ENCODE measurements at regions not wholly inside any gene's neighbourhood (a gene's known extent, or its start where the extent isn't known, plus 50 kb on each side); places are given as distances from the start of the nearest gene placed in this dataset.

DNA sequence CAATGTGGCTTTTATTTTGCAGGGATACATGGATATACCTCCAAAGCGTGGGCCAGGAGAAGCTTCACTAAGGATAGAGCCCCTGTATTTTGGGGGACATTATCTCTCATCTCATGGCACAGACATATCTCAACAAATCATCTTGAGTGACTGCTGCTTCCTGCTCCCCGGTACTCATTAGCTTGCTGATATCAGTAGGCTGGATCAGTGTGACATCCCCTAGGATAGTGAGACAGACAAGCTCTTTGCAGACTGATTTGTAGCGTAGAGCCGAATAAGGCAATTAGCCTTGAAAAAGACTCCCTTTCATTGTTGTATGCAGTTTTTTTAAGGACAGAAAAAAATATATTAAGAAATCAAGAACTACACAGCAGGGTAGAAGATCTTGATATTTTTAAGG, 237.7 kb upstream of the CDH9 start:
- no peak for DNase-seq

DNA sequence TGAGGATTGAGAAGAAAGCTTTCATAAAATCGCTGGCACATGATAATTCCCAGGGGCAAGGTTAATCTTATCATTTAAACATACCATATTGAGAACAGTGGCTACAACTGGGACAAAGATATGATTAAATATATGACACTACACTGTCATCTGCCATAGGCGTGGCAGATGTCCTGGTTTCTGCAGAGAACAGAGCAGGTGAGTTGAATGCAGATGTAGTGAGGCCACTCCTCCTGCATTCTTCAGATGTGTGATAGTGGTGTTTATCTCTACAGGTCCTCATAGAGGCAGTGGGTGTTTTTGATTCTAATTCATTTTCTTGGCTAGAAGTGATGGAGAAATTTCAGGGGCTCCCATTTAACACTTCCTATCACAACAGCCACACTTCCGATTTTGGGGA, 237.0 kb upstream of the CDH9 start:
- no peak for DNase-seq

DNA sequence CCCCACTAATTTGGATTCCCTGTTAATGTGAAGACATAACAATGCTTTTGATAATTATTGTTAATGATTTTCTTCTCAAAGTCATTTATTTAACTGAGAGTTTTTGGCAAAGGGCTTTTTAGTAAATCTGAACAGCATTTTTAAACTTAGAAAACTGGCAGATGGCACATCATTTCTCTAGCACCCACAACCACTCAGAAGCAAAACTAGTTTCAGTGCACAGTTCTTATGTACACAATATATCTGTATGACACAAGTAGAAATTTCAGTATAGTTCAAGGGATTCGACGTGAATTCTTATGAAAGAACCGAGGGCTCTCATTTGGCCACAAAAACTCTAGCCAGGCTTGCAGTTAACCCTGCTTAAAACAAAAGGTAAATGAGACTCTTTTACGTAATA, 231.4 kb upstream of the CDH9 start:
- no peak for DNase-seq

DNA sequence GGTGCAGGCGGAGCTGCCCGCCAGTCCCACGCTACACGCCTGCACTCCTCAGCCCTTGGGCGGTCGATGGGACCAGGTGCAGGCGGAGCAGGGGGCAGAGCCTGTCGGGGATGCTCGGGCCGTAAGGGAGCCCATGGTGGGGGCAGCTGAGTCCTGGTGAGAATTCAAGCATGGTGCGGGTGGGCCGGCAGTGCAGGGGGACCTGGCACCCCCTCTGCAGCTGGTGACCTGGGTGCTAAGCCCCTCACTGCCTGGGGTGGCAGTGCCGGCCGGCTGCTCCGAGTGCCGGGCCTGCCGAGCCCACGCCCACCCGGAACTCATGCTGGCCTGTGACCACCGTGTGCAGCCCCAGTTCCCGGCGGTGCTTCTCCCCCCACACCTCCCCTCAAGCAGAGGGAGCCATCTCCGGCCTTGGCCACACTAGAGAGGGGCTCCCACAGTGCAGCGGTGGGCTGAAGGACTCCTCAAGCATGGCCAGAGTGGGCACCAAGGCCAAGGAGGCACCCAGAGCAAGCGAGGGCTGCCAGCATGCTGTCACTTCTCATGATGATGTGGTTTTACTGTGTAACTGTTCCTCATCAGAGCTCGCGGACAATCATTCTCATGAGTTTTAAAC, 228.9 kb upstream of the CDH9 start:
- DNase-seq: no peak

DNA sequence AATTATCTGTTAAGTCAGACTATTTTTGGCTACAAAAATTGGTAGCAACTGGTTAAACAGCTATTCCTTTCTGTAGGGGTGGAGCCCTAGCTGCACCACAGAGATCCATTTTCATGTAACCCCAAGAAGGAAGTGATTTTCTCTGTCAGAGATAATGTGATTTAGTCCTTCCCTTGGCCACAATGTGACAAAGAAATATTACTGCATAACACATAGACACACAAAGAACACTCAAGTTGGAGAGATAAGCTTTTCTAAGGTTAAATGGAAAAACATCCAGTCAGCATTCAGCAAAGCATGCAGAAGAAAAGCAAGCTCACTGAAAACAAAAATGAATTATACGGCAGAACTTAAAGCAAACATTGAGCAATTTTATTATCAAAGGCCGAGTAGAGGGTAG, 227.8 kb upstream of the CDH9 start:
- peak; percentile 93 for DNase-seq

DNA sequence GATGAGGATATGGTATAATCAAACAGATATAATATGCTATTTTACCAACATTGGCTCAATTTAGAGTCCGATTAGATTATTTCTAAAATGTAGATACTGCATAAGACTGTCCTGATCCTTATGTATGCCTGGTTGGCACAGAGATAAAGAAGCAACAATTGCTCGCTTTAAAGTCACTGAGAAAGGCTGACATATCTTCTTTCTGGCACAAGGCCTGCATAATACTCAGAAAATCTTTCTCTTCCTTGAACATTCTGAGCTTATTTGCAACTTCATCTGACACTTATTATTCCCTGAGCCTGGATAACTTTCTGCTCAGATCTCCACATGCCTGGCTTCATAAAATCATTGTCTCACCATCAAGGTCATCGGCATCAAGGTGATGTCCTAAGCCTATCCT, 219.3 kb upstream of the CDH9 start:
- DNase-seq: no peak

DNA sequence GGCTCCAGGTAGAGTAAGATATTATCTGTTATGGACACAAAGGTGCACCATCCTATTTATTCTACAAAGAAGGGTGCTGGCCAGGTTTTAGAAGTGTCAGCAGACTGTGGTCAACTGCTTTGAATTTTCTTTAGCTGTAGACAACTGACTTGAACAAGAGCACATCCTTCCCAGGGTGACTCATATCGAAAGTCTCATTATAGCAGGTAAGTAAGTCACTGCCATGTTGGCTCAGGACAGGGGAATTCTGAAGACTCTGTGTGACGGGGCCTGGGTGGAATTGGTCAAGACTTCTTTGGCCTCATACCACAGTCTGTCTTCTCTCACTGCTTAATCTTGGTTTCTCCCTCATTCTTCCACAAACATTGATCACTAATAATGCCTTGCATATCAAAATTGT, 214.5 kb upstream of the CDH9 start:
- no peak for DNase-seq

DNA sequence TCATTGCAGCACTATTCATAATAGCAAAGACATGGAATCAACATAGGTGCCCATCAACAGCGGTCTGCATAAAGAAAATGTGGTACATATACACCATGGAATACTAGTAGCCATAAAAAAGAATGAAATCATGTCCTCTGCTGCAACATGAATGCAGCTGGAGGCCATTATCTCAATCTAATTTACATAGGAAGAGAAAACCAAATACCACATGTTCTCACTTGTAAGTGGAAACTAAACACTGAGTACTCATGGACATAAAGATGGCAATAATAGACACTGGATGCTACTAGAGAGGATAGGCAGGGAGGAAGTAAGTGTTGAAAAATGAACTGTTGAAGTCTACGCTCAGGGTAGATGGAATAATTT, 203.9 kb upstream of the CDH9 start:
- DNase-seq: peak; percentile 71

DNA sequence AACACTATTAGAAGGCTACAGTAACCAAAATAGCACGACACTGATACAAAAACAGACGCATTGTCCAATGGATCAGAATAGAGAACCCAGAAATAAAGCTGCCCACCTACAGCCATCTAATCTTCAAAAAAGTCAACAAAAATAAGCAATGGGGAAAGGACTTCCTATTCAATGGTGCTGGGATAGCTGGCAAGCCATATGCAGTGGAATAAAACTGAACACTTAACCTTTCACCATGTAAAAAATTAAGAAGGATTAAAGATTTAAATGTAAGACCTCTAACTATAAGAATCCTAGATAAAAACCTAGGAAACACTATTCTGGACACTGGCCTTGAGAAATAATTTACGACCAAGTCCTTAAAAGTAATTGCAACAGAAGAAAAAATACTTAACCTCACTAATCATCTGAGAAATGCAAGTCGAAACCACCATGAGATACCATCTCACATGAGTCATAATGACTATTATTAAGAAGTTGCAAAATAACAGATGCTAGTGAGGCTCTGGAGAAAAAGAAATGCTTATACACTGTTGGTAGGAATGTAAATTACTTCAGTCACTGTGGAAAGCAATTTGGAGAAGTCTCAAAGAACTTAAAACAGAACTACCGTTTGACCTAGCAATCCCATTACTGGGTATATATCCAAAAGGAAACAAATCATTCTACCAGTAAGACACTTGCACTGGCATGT, 203.3 kb upstream of the CDH9 start:
- peak; percentile 98 for DNase-seq

DNA sequence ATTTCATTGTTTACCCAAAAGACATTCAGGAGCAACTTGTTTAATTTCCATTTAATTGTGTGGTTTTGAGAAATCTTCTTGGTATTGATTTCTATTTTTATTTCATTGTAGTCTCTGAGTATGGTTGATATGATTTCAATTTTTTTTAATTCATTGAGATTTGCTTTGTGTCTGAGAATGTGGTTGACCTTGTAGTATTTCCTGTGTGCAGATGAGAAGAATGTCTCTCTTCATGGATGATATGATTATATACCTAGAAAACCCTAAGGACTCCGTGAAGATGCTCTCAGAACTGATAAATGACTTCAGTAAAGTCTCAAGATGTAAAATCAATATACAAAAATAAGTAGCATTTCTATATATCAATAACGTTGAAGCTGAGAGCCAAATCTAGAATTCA, 202.4 kb upstream of the CDH9 start:
- no peak for DNase-seq

DNA sequence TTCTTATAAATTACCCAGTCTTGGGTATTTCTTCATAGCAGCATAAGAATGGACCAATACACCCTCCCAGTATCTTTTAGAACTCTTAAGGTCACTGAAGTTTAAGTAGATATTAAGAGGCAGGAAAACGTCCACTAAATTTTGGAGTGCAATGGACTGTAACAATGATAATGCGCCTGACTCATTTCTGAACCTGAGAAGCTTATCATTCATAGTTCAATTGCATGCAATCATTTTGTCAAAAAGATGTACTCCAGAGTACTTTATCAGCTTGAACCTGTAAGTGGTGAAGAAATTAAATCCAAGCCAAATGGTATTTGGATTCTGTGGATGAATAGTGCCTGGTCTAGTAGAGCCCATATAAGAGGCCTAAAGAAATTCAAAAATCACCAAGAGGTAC, 196.5 kb upstream of the CDH9 start:
- no peak for DNase-seq

DNA sequence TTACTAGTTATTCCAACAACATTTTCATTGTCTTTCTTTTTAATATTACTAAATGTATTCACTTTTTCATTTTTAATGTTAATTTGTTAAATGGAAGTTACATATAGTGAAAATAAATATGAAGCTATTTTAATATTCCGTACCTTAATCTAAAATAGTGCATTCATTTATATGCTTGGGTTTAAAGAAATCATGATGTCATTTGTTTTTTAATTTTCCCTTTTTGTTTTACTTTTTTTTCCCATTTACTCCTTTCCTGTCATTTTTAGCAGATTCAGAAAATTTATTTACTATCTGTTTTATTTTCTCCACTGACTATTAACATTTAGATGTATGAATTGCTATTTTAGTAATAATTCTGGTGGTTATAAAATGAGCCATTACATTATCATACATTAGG, 183.0 kb upstream of the CDH9 start:
- no peak for DNase-seq

DNA sequence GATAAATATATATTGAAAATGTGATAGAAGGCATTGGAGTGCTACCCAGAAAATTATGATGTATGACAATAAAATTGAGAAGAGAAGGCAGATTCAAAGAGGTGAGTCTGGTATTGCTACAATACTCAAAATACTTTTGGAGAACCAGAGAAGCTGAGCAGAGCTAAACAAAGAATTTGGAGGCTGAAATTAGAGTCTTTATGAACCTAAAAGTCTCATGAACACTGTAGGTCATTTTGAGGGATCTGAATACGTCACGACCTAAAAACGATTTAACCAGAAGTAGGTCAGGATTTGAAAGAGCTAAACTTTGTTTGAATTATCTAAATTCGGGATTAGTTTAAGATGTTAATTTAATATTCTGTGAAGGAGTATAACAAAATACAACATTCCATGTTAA, 182.4 kb upstream of the CDH9 start:
- DNase-seq: no peak

DNA sequence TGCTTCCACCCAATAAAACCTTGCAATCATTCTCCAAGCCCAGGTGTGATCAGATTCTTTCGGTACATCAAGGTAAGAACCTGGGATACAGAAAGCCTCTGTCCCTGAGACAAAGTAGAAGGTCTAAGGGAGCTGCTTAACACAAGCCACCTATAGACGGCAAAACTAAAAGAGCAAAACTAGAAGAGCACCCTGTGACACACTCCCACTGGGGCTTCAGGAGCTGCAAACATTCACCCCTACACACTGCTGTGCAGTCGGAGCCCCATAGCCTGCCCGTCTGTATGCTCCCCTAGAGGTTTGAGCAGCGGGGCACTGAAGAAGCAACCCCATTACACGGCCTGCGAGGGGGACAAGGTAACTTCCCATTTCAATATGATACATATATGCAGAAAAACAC, 179.6 kb upstream of the CDH9 start:
- no peak for DNase-seq

DNA sequence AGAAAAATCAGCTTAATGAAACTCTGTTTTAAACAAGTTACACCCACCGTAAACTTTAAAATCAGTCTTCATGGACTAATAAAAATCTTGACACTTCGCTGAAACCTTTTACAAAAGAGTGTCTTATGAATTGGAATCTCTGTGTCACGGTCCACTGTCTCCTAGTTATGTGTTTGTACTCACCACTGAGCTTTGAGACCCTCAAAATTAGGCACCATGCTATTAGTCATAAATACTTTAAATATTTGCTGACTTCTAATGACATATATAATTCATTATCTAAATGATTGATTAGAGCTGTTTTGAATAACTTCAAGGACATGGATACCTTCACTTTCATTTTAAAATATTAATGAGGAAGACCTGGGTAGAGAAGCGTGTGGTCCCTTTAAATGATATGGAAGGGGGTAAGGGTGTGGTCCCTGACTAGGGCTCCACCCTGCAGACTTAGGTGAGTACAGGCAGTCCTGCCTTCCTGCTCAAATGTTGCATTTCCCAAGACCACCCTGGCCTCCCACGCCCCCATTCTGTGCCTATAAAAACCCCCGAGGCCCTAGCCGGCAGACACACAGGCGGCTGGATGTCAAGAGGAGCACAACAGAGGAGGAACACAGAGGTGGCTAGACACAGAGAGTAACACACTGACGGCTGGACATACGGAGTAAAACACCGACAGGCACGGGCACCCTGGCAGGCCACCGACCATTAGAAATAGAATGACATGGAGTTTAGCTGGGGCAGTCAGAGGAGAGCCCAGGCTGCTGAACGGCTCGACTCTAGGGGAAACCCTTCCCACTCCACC, 179.0 kb upstream of the CDH9 start:
- DNase-seq: no peak

DNA sequence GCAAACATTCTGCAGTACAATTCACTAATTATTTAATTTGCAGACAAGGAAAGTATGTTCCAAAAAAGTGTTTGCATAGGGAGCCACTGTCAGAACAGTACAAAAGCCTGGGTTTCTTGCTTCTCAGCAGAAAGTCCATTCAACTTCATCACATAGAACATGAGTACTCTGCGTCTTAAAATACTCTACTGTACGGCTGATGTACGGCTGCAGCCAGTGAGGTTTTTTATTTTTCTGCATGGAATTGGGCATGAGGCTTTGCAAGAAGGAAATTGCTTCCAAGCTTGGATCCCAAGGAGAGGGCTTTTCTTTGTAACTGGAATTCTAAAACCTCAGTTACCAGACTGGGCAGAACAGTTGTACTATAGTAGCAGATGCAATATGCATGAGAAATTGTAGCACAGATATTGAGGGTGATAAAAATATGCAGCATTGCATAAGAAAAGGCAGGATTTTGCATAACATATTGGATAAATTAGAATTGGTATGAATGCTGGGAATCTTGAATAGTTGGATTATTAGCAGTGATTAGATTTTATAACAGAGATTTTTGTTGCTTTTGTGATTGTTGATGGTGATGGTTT, 178.1 kb upstream of the CDH9 start:
- DNase-seq: no peak

DNA sequence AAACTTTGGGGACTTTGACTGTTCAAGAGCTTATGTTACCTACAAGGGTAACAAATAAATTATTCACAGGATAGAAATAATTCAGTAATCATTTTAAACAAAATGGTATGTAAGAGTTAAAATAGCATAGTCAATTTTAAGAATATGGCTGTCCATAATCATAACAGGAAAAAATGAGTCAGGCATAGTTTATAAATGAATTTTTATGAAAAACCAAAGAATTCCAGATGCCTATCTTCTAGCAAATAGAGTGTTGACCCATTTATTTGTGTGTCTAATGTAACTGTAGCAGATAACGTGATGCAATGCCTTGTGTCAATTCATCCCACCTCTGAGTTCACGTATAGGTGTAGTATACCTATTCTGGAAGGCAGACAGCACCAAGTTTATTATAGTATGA, 169.7 kb upstream of the CDH9 start:
- no peak for DNase-seq

DNA sequence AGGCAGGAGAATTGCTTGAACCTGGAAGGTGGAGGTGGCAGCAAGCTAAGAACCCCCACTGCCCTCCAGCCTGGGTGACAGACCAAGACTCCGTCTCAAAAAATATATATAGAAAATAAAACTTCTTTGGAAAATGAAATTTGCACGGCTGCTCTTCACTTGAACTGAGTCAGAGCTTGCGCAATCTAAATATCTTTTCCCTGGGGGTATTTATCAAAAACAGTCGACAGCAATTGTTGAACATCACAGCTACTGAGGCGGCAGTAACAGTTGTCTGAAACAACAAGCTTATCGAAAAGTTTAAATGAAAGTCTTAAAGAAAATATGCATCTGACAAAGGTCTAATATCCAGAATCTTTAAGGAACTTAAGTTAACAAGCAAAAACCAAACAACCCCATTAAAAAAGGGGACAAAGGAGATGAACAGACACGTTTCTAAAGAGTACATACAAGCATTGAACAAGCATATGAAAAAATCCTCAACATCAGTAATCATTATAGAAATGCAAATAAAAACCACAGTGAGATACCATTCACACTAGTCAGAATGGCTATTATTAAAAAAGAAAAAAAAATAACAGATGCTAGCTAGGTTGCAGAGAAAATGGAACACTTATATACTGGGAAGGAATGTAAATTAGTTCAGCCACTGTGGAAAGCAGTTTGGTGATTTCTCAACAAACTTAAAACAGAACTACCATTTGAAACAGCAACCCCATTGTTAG, 153.6 kb upstream of the CDH9 start:
- DNase-seq: no peak

DNA sequence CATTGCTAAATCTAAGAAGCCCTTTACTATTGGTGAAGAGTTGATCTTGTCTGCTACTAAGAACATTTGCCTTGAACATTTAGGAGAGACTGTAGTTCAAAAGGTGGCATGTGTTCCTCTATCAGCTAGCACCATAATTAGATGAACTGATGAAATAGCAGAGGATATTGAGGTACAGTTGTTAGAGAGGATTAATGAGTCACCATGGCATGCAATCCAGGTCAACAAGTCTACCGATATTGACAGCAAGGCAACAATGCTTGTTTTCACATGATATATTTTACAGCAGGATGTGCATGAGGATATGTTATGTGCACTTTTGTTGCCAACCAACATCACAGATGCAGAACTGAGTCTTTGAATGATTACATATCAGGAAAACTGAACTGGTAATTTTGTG, 134.3 kb upstream of the CDH9 start:
- no peak for DNase-seq

DNA sequence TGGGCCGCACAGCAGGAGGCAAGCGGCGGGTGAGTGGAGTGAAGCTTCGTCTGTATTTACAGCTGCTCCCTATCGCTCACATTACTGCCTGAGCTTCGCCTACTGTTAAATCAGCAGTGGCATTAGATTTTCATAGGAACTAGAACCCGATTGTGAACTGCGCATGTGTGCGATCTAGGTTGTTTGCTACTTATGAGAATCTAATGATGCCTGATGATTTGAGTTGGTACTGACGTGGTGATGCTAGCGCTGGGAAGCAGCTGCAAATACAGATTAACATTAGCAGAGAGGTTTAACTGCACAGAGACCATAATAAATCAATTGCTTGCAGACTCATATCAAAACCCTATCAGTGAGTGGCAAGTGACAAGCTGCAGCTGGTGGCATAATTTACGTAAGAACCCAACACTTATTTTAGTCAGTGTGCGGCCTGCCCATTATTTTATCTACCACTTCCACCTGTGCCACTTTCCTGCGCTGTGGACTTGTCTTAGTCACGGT, 133.4 kb upstream of the CDH9 start:
- no peak for DNase-seq

DNA sequence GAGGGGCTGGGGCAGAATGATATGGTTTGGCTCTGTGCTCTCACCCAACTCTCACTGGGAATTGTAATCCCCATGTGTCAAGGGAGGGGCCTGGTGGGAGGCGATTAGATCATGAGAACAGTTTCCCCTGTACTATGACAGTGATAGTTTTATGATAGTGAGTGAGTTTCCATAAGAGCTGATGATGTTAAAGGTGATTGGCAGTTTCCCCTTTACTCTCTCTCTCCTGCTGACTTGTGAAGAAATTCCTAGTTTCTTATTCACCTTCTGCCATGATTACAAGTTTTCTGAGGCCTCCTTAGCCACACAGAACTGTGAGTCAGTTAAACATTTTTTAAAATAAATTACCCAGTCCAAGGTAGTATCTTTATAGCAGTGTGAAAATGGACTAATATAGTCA, 120.4 kb upstream of the CDH9 start:
- no peak for DNase-seq

DNA sequence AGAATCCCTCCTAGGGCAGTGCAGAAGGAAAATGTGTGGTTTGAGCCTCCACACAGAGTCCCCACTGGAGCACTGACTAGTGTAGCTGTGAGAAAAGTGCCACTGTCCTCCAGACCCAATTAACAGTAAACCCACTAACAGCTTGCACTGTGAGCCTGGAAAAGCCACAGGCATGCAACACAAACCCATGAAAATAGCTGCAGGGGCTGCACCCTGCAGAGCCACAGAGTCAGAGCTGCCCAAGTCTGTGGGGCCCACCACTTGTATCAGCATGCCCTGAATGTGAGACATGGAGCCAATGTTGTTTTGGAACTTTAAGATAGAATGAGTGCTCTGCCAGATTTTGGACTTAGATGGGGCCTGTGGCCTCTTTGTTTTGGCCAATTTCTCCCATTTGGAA, 119.8 kb upstream of the CDH9 start:
- DNase-seq: no peak

DNA sequence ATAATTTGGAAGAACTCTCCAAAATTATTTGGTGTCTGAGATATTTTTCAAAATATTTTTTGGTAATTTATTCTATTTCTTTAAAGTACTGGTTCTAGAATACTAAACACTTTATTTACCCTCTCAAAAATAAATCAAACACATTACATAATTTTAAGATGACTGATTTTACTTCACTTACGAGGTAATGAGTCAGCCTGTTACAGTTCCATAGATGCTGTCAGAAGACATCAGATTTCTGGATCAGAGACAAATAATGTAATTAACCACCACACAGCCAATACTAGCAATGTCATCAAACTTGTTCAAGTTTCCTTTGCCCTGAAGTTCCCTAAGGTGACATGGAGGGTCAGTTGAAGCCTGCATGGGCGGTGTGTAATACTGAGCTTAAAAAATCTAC, 106.1 kb upstream of the CDH9 start:
- DNase-seq: no peak

All from MV-4-11 (cell line).